Activated T-helper 17 cell treated with anti-CD3 and anti-CD28 coated beads, Interleukin-2, amount 50 U/mL, for 72 hours (primary cell): ENCODE measurements at regions not wholly inside any gene's neighbourhood (a gene's known extent, or its start where the extent isn't known, plus 50 kb on each side); places are given as distances from the start of the nearest gene placed in this dataset.

Experiments used
- ATAC-seq: fragments of 150-1000 bp; cut with Tn5 transposase; replicated peaks from 2 replicates; pipeline ENCODE4 v1.10.0; 2021; ENCODE audit warnings: mild to moderate bottlenecking, moderate library complexity
- H3K27ac Mint-ChIP-seq: one replicate; pipeline ENCODE4 v1.8.0; 2022; ENCODE audit warnings: mixed read lengths
- H3K27me3 Mint-ChIP-seq: one replicate; pipeline ENCODE4 v1.8.0; 2022; ENCODE audit warnings: mixed read lengths
- H3K36me3 Mint-ChIP-seq: one replicate; pipeline ENCODE4 v1.8.0; 2022; ENCODE audit warnings: low read depth, mild to moderate bottlenecking, mixed read lengths
- H3K4me1 Mint-ChIP-seq: one replicate; pipeline ENCODE4 v1.8.0; 2022; ENCODE audit warnings: mixed read lengths
- H3K4me3 Mint-ChIP-seq: one replicate; pipeline ENCODE4 v1.8.0; 2022; ENCODE audit warnings: mild to moderate bottlenecking, mixed read lengths
- H3K9me3 Mint-ChIP-seq: one replicate; pipeline ENCODE4 v1.8.0; 2022; ENCODE audit warnings: mixed read lengths

- peaks cover 17% of the 10 kb centered on the region for H3K27me3 Mint-ChIP-seq
- no peak overlapping the region for H3K27ac Mint-ChIP-seq
- no peak for ATAC-seq
- H3K9me3 Mint-ChIP-seq: no peaks in the 10 kb centered on the region
- H3K4me3 Mint-ChIP-seq: no peak overlapping the region
- H3K36me3 Mint-ChIP-seq: no peaks in the 10 kb centered on the region
- no peaks in the 10 kb centered on the region for H3K4me1 Mint-ChIP-seq
These were observed 613.1 kb downstream of the ZEB2 start for GRCh38 chr2:143906850-143907249.

- H3K27me3 Mint-ChIP-seq: peaks cover 17% of the 10 kb centered on the region
- peak; percentile 44 for ATAC-seq
- peaks cover 8% of the 10 kb centered on the region for H3K4me1 Mint-ChIP-seq
- no peak overlapping the region for H3K27ac Mint-ChIP-seq
- no peaks in the 10 kb centered on the region for H3K9me3 Mint-ChIP-seq
- no peaks in the 10 kb centered on the region for H3K36me3 Mint-ChIP-seq
- no peak overlapping the region for H3K4me3 Mint-ChIP-seq
These were observed 614.3 kb downstream of the ZEB2 start for GRCh38 chr2:143905587-143905986.

GRCh38 chr2:143903172-143903856 lies 616.6 kb downstream of the ZEB2 start:
- Mint-ChIP-seq H3K27me3 (peaks cover 10% of the 10 kb centered on the region), H3K4me3 (no peak overlapping the region), H3K36me3 (no peaks in the 10 kb centered on the region), H3K9me3 (peaks cover 3% of the 10 kb centered on the region), H3K27ac (no peak overlapping the region), H3K4me1 (peaks cover 8% of the 10 kb centered on the region)
- ATAC-seq: no peak

GRCh38 chr2:143901185-143901842 lies 618.6 kb downstream of the ZEB2 start:
- H3K4me3 Mint-ChIP-seq: no peak overlapping the region
- no peak overlapping the region for H3K27ac Mint-ChIP-seq
- peaks cover 8% of the 10 kb centered on the region for H3K4me1 Mint-ChIP-seq
- H3K27me3 Mint-ChIP-seq: peaks cover 10% of the 10 kb centered on the region
- peak; percentile 88 for ATAC-seq
- H3K36me3 Mint-ChIP-seq: no peaks in the 10 kb centered on the region
- H3K9me3 Mint-ChIP-seq: peaks cover 3% of the 10 kb centered on the region

- ATAC-seq: no peak
- H3K36me3 Mint-ChIP-seq: no peaks in the 10 kb centered on the region
- peaks cover 8% of the 10 kb centered on the region for H3K4me1 Mint-ChIP-seq
- H3K9me3 Mint-ChIP-seq: peaks cover 3% of the 10 kb centered on the region
- peaks cover 10% of the 10 kb centered on the region for H3K27me3 Mint-ChIP-seq
- no peak overlapping the region for H3K27ac Mint-ChIP-seq
- no peak overlapping the region for H3K4me3 Mint-ChIP-seq
These were observed 619.9 kb downstream of the ZEB2 start for GRCh38 chr2:143899987-143900386.

GRCh38 chr2:143893371-143893770 lies 626.5 kb downstream of the ZEB2 start:
- Mint-ChIP-seq H3K36me3 (no peaks in the 10 kb centered on the region), H3K4me3 (no peak overlapping the region), H3K9me3 (no peaks in the 10 kb centered on the region), H3K4me1 (no peaks in the 10 kb centered on the region), H3K27me3 (peaks cover 19% of the 10 kb centered on the region), H3K27ac (no peak overlapping the region)
- ATAC-seq: no peak

- ATAC-seq: no peak
- Mint-ChIP-seq H3K4me1 (no peaks in the 10 kb centered on the region), H3K27ac (no peak overlapping the region), H3K27me3 (peaks cover 19% of the 10 kb centered on the region), H3K36me3 (no peaks in the 10 kb centered on the region), H3K4me3 (no peak overlapping the region), H3K9me3 (no peaks in the 10 kb centered on the region)
These were observed 628.0 kb downstream of the ZEB2 start for GRCh38 chr2:143891879-143892308.

- Mint-ChIP-seq H3K9me3 (no peaks in the 10 kb centered on the region), H3K4me3 (no peak overlapping the region), H3K4me1 (no peaks in the 10 kb centered on the region), H3K27ac (no peak overlapping the region), H3K36me3 (no peaks in the 10 kb centered on the region), H3K27me3 (peaks cover 19% of the 10 kb centered on the region)
- no peak for ATAC-seq
These were observed 629.1 kb downstream of the ZEB2 start for GRCh38 chr2:143890798-143891197.

- ATAC-seq: no peak
- H3K27me3 Mint-ChIP-seq: peaks cover 13% of the 10 kb centered on the region
- H3K4me3 Mint-ChIP-seq: no peak overlapping the region
- no peaks in the 10 kb centered on the region for H3K36me3 Mint-ChIP-seq
- H3K4me1 Mint-ChIP-seq: no peaks in the 10 kb centered on the region
- no peak overlapping the region for H3K27ac Mint-ChIP-seq
- no peaks in the 10 kb centered on the region for H3K9me3 Mint-ChIP-seq
These were observed 630.7 kb downstream of the ZEB2 start for GRCh38 chr2:143889216-143889615.

- Mint-ChIP-seq H3K36me3 (no peaks in the 10 kb centered on the region), H3K27ac (no peak overlapping the region), H3K27me3 (peaks cover 3% of the 10 kb centered on the region), H3K4me3 (no peak overlapping the region), H3K4me1 (no peaks in the 10 kb centered on the region), H3K9me3 (no peaks in the 10 kb centered on the region)
- ATAC-seq: no peak
These were observed 634.5 kb downstream of the ZEB2 start for GRCh38 chr2:143885461-143885860.

GRCh38 chr2:143881246-143881645 lies 638.7 kb downstream of the ZEB2 start:
- H3K27ac Mint-ChIP-seq: no peak overlapping the region
- H3K4me3 Mint-ChIP-seq: no peak overlapping the region
- H3K27me3 Mint-ChIP-seq: peaks cover 6% of the 10 kb centered on the region
- H3K36me3 Mint-ChIP-seq: no peaks in the 10 kb centered on the region
- H3K4me1 Mint-ChIP-seq: peaks cover 4% of the 10 kb centered on the region
- no peak for ATAC-seq
- peaks cover 4% of the 10 kb centered on the region for H3K9me3 Mint-ChIP-seq

- H3K9me3 Mint-ChIP-seq: peaks cover 15% of the 10 kb centered on the region
- no peak overlapping the region for H3K4me3 Mint-ChIP-seq
- peak overlapping the region; percentile 67 for H3K27ac Mint-ChIP-seq
- H3K27me3 Mint-ChIP-seq: peaks cover 4% of the 10 kb centered on the region
- H3K36me3 Mint-ChIP-seq: no peaks in the 10 kb centered on the region
- H3K4me1 Mint-ChIP-seq: peaks cover 13% of the 10 kb centered on the region
- no peak for ATAC-seq
These were observed 641.9 kb downstream of the ZEB2 start for GRCh38 chr2:143877876-143878530.

GRCh38 chr2:143877056-143877455 lies 642.9 kb downstream of the ZEB2 start:
- Mint-ChIP-seq H3K9me3 (peaks cover 16% of the 10 kb centered on the region), H3K4me3 (no peak overlapping the region), H3K4me1 (peaks cover 13% of the 10 kb centered on the region), H3K27ac (peak overlapping the region; percentile 67), H3K27me3 (peaks cover 4% of the 10 kb centered on the region), H3K36me3 (no peaks in the 10 kb centered on the region)
- ATAC-seq: no peak

- peaks cover 13% of the 10 kb centered on the region for H3K4me1 Mint-ChIP-seq
- H3K9me3 Mint-ChIP-seq: peaks cover 18% of the 10 kb centered on the region
- peak overlapping the region; percentile 11 for H3K4me3 Mint-ChIP-seq
- H3K27ac Mint-ChIP-seq: no peak overlapping the region
- peaks cover 4% of the 10 kb centered on the region for H3K27me3 Mint-ChIP-seq
- ATAC-seq: peak; percentile 44
- H3K36me3 Mint-ChIP-seq: no peaks in the 10 kb centered on the region
These were observed 644.4 kb downstream of the ZEB2 start for GRCh38 chr2:143875295-143876233.
